A673 (cell line): ENCODE measurements at regions not wholly inside any gene's neighbourhood (a gene's known extent, or its start where the extent isn't known, plus 50 kb on each side); places are given as distances from the start of the nearest gene placed in this dataset.

Experiments
- BruUV-seq: library from RNA; stranded (reverse); fragments of 400-500 nt; replicated peaks from 2 replicates; lab custom pipeline; 2021; lab: Mats Ljungman, UMichigan
- CTCF ChIA-PET: fragments of 300-600 bp; sonication (Branson Sonifier 250); formaldehyde crosslinking; loops from one replicate; lab custom pipeline; 2022; ENCODE audit warnings: antibody characterized with exemption; lab: Charles Lee
- POLR2A ChIA-PET: fragments of 300-600 bp; sonication (Branson Sonifier 250); formaldehyde crosslinking; loops from one replicate; lab custom pipeline; 2022; ENCODE audit warnings: antibody characterized with exemption; ENCODE audit not compliant: low non-redundant PET; lab: Charles Lee
- DNase-seq: peaks from one replicate; pipeline ENCODE4 v3.0.0-alpha.2; 2015; ENCODE audit warnings: low spot score
- H3K27ac ChIP-seq: fragments of 200-600 bp; sonication (generic); 2 replicates; pipeline ENCODE4 v1.5.1; 2016; ENCODE audit warnings: mixed run types, low read depth, mild to moderate bottlenecking, mixed read lengths, antibody characterized with exemption, low read length; ENCODE audit not compliant: poor library complexity, severe bottlenecking
- H3K27me3 ChIP-seq: fragments of 200-600 bp; sonication (generic); replicated peaks from 2 replicates; pipeline ENCODE4 v1.6.1; 2017; ENCODE audit warnings: mixed run types, low read depth, mild to moderate bottlenecking, mixed read lengths, antibody characterized with exemption, low read length; ENCODE audit not compliant: insufficient read depth, poor library complexity
- H3K36me3 ChIP-seq: fragments of 200-600 bp; sonication (generic); 2 replicates; pipeline ENCODE4 v1.6.1; 2016; ENCODE audit warnings: mixed run types, mild to moderate bottlenecking, mixed read lengths, antibody characterized with exemption, low read length; ENCODE audit not compliant: insufficient read depth, poor library complexity, severe bottlenecking
- H3K4me1 ChIP-seq: fragments of 200-600 bp; sonication (generic); 2 replicates; pipeline ENCODE4 v1.6.1; 2017; ENCODE audit warnings: mixed run types, mild to moderate bottlenecking, mixed read lengths, antibody characterized with exemption, low read length; ENCODE audit not compliant: insufficient read depth, poor library complexity, severe bottlenecking
- H3K4me3 ChIP-seq: fragments of 200-600 bp; sonication (generic); 2 replicates; pipeline ENCODE4 v1.5.1; 2016; ENCODE audit warnings: low read depth, mixed run types, mild to moderate bottlenecking, mixed read lengths, low read length; ENCODE audit not compliant: poor library complexity, severe bottlenecking
- H3K9me3 ChIP-seq: fragments of 200-600 bp; sonication (generic); 2 replicates; pipeline ENCODE4 v1.6.1; 2016; ENCODE audit warnings: mixed run types, low read depth, mild to moderate bottlenecking, mixed read lengths, antibody characterized with exemption, low read length; ENCODE audit not compliant: poor library complexity, severe bottlenecking
- CTCF ChIP-seq: fragments of 300-800, 200-600 bp; sonication (generic); conservative IDR thresholded peaks from 2 replicates; pipeline ENCODE4 v1.5.1; 2017; ENCODE audit warnings: low read depth, mild to moderate bottlenecking, antibody characterized with exemption, low read length, moderate library complexity, mixed read lengths
- EZH2 ChIP-seq: fragments of 200-600 bp; sonication (generic); IDR thresholded peaks from 2 replicates; pipeline ENCODE4 v1.6.1; 2017; ENCODE audit warnings: borderline replicate concordance, low read depth, mild to moderate bottlenecking, mixed read lengths, antibody characterized with exemption, low read length; ENCODE audit not compliant: poor library complexity, severe bottlenecking
- intact Hi-C: fragments of 100-400 bp; cut with micrococcal nuclease; formaldehyde crosslinking; loops from one replicate; pipeline ENCODE4 v1.10.0; 2022; ENCODE audit not compliant: unreplicated experiment

GRCh38 chr12:126108247-126108646 lies 1043.0 kb downstream of the AACS start:
- POLR2A ChIA-PET, result no interaction called here
- Histone ChIP-seq H3K4me1 (peaks cover 10% of the 10 kb centered on the region), H3K4me3 (no peak overlapping the region), H3K27me3 (no peaks in the 10 kb centered on the region), H3K27ac (no peak overlapping the region), H3K9me3 (no peaks in the 10 kb centered on the region), H3K36me3 (no peaks in the 10 kb centered on the region)
- no peak for TF ChIP-seq CTCF
- TF ChIP-seq EZH2, result no peak
- no TSS peak for BruUV-seq
- intact Hi-C loops, result no loop called here
- CTCF ChIA-PET, result no interaction called here
- DNase-seq, result no peak

- no TSS peak for BruUV-seq
- ChIA-PET CTCF (no interaction called here), POLR2A (no interaction called here)
- intact Hi-C loops, result no loop called here
- Histone ChIP-seq H3K9me3 (no peaks in the 10 kb centered on the region), H3K27me3 (no peaks in the 10 kb centered on the region), H3K4me1 (peaks cover 27% of the 10 kb centered on the region), H3K4me3 (no peak overlapping the region), H3K27ac (no peak overlapping the region), H3K36me3 (no peaks in the 10 kb centered on the region)
- DNase-seq, result no peak
- TF ChIP-seq CTCF, result no peak
- TF ChIP-seq EZH2, result no peak
These were observed 1046.9 kb downstream of the AACS start for GRCh38 chr12:126112141-126112540.

GRCh38 chr12:126112849-126113248 lies 1047.6 kb downstream of the AACS start:
- TF ChIP-seq EZH2, result no peak
- TF ChIP-seq CTCF, result no peak
- H3K4me3 ChIP-seq, result no peak overlapping the region
- no peaks in the 10 kb centered on the region for H3K36me3 ChIP-seq
- no TSS peak for BruUV-seq
- intact Hi-C loops, result no loop called here
- ChIA-PET POLR2A (no interaction called here), CTCF (no interaction called here)
- H3K9me3 ChIP-seq, result no peaks in the 10 kb centered on the region
- no peak overlapping the region for H3K27ac ChIP-seq
- DNase-seq, result no peak
- no peaks in the 10 kb centered on the region for H3K27me3 ChIP-seq
- H3K4me1 ChIP-seq, result peaks cover 27% of the 10 kb centered on the region
